ENCODE measurements at regions not wholly inside any gene's neighbourhood (a gene's known extent, or its start where the extent isn't known, plus 50 kb on each side); places are given as distances from the start of the nearest gene placed in this dataset.
A peak's percentile ranks its signal among the peaks of the same experiment; 100 is the strongest.

- no peaks in the 10 kb centered on the region for H3K9me3 ChIP-seq
Measured at GRCh38 chr16:50994995-50995394, 156.1 kb downstream of the SALL1 start.

GRCh38 chr16:50992350-50993032 lies 158.6 kb downstream of the SALL1 start:
- Histone ChIP-seq H3K27me3 (no peaks in the 10 kb centered on the region), H3K36me3 (no peaks in the 10 kb centered on the region), H3K27ac (no peak overlapping the region), H3K4me3 (no peak overlapping the region), H3K4me1 (no peaks in the 10 kb centered on the region), H3K9me3 (no peaks in the 10 kb centered on the region)
- no peak for TF ChIP-seq CTCF (IDR thresholded peaks at IDR 0.05)
- TF ChIP-seq POLR2AphosphoS5 (IDR thresholded peaks at IDR 0.05): no peak
- no peak for TF ChIP-seq POLR2A (IDR thresholded peaks at IDR 0.05)
- TF ChIP-seq EP300 (IDR thresholded peaks at IDR 0.05): no peak
- DNase-seq: peak in 1 of 2 donors; percentile 36
- WGBS, 2 donors: 87 to 88% methylated on average over 18 of the region's 18 CpGs
- ATAC-seq (ENCODE audit: low FRiP score in 2 of 2): no peak

More at GRCh38 chr16:50994995-50995394, 156.1 kb downstream of the SALL1 start:
- WGBS, 2 donors: 78 to 83% methylated on average over 8 of the region's 8 CpGs
- Histone ChIP-seq H3K4me1 (no peaks in the 10 kb centered on the region), H3K36me3 (no peaks in the 10 kb centered on the region), H3K27ac (no peak overlapping the region), H3K27me3 (no peaks in the 10 kb centered on the region), H3K4me3 (no peak overlapping the region)
- DNase-seq: no peak
- TF ChIP-seq POLR2A (IDR thresholded peaks at IDR 0.05): no peak
- TF ChIP-seq CTCF (IDR thresholded peaks at IDR 0.05): no peak
- no peak for TF ChIP-seq POLR2AphosphoS5 (IDR thresholded peaks at IDR 0.05)
- no peak for TF ChIP-seq EP300 (IDR thresholded peaks at IDR 0.05)
- ATAC-seq (ENCODE audit: low FRiP score in 2 of 2): no peak

- no peak for ATAC-seq (ENCODE audit: low FRiP score in 2 of 2)
- no peak for TF ChIP-seq CTCF (IDR thresholded peaks at IDR 0.05)
- TF ChIP-seq POLR2AphosphoS5 (IDR thresholded peaks at IDR 0.05): no peak
- TF ChIP-seq POLR2A (IDR thresholded peaks at IDR 0.05): no peak
- no peak for TF ChIP-seq EP300 (IDR thresholded peaks at IDR 0.05)
- no peaks in the 10 kb centered on the region for H3K4me1 ChIP-seq
- WGBS, 2 donors: 82 to 85% methylated on average over 10 to 13 of the region's 13 CpGs
- H3K4me3 ChIP-seq: no peak overlapping the region
- DNase-seq: no peak
- no peaks in the 10 kb centered on the region for H3K27me3 ChIP-seq
- no peaks in the 10 kb centered on the region for H3K36me3 ChIP-seq
- H3K27ac ChIP-seq: no peak overlapping the region
- H3K9me3 ChIP-seq: no peaks in the 10 kb centered on the region
Measured at GRCh38 chr16:50991436-50991835, 159.6 kb downstream of the SALL1 start.

GRCh38 chr16:50991006-50991405 lies 160.1 kb downstream of the SALL1 start:
- H3K27ac ChIP-seq: no peak overlapping the region
- DNase-seq (peak in 1 of 2 donors; percentile 69), ATAC-seq (ENCODE audit: low FRiP score in 2 of 2) (no peak)
- no peaks in the 10 kb centered on the region for H3K9me3 ChIP-seq
- TF ChIP-seq POLR2AphosphoS5 (IDR thresholded peaks at IDR 0.05) (no peak), POLR2A (IDR thresholded peaks at IDR 0.05) (no peak), EP300 (IDR thresholded peaks at IDR 0.05) (no peak), CTCF (IDR thresholded peaks at IDR 0.05) (no peak)
- H3K27me3 ChIP-seq: no peaks in the 10 kb centered on the region
- no peak overlapping the region for H3K4me3 ChIP-seq
- no peaks in the 10 kb centered on the region for H3K4me1 ChIP-seq
- H3K36me3 ChIP-seq: no peaks in the 10 kb centered on the region
- WGBS, 2 donors: 90% methylated on average over 7 to 14 of the region's 14 CpGs

GRCh38 chr16:50989047-50989446 lies 162.0 kb downstream of the SALL1 start:
- 18 to 31% methylated on average over 1 of the region's 1 CpG for WGBS, 2 donors
- TF ChIP-seq POLR2A (IDR thresholded peaks at IDR 0.05): no peak
- TF ChIP-seq POLR2AphosphoS5 (IDR thresholded peaks at IDR 0.05): no peak
- no peak for TF ChIP-seq CTCF (IDR thresholded peaks at IDR 0.05)
- no peak for TF ChIP-seq EP300 (IDR thresholded peaks at IDR 0.05)
- Histone ChIP-seq H3K27ac (no peak overlapping the region), H3K9me3 (no peaks in the 10 kb centered on the region), H3K27me3 (no peaks in the 10 kb centered on the region), H3K4me3 (no peak overlapping the region), H3K36me3 (no peaks in the 10 kb centered on the region), H3K4me1 (no peaks in the 10 kb centered on the region)
- DNase-seq: no peak
- ATAC-seq (ENCODE audit: low FRiP score in 2 of 2): no peak
